CD4-positive, alpha-beta T cell treated with Interleukin-15 for 1 hour (primary cell): ENCODE measurements at regions not wholly inside any gene's neighbourhood (a gene's known extent, or its start where the extent isn't known, plus 50 kb on each side); places are given as distances from the start of the nearest gene placed in this dataset.

ENCODE experiments used
- DNase-seq: peaks from one replicate; pipeline ENCODE4 v3.0.0-alpha.2; 2020

- DNase-seq: no peak
These were observed 377.8 kb upstream of the SUCLG2 start for GRCh38 chr3:68032209-68032608.

GRCh38 chr3:68025189-68025588 lies 370.8 kb upstream of the SUCLG2 start:
- no peak for DNase-seq

GRCh38 chr3:68019876-68020275 lies 365.5 kb upstream of the SUCLG2 start:
- DNase-seq: no peak

GRCh38 chr3:68018275-68018674 lies 363.9 kb upstream of the SUCLG2 start:
- DNase-seq: no peak

- no peak for DNase-seq
These were observed 362.7 kb upstream of the SUCLG2 start for GRCh38 chr3:68017069-68017468.

- DNase-seq: no peak
These were observed 355.5 kb upstream of the SUCLG2 start for GRCh38 chr3:68009900-68010299.

GRCh38 chr3:68007621-68008226 lies 353.3 kb upstream of the SUCLG2 start:
- DNase-seq: no peak

GRCh38 chr3:68006646-68007045 lies 352.2 kb upstream of the SUCLG2 start:
- DNase-seq: no peak

- no peak for DNase-seq
These were observed 349.7 kb upstream of the SUCLG2 start for GRCh38 chr3:68004091-68004490.

- no peak for DNase-seq
These were observed 343.9 kb upstream of the SUCLG2 start for GRCh38 chr3:67998281-67998680.

GRCh38 chr3:67995206-67995605 lies 340.8 kb upstream of the SUCLG2 start:
- no peak for DNase-seq

GRCh38 chr3:67986706-67987105 lies 332.3 kb upstream of the SUCLG2 start:
- no peak for DNase-seq

- no peak for DNase-seq
These were observed 328.8 kb upstream of the SUCLG2 start for GRCh38 chr3:67983166-67983565.

GRCh38 chr3:67981077-67981476 lies 326.7 kb upstream of the SUCLG2 start:
- no peak for DNase-seq

- DNase-seq: no peak
These were observed 324.9 kb upstream of the SUCLG2 start for GRCh38 chr3:67979342-67979741.

- DNase-seq: no peak
These were observed 323.4 kb upstream of the SUCLG2 start for GRCh38 chr3:67977762-67978161.

GRCh38 chr3:67976663-67977062 lies 322.3 kb upstream of the SUCLG2 start:
- no peak for DNase-seq

GRCh38 chr3:67964596-67964995 lies 310.2 kb upstream of the SUCLG2 start:
- DNase-seq: no peak

- DNase-seq: no peak
These were observed 302.9 kb upstream of the SUCLG2 start for GRCh38 chr3:67957268-67957667.

GRCh38 chr3:67947808-67948508 lies 293.5 kb upstream of the SUCLG2 start:
- peak; percentile 69 for DNase-seq

- no peak for DNase-seq
These were observed 292.0 kb upstream of the SUCLG2 start for GRCh38 chr3:67946436-67946835.

GRCh38 chr3:67943546-67943945 lies 289.1 kb upstream of the SUCLG2 start:
- no peak for DNase-seq

GRCh38 chr3:67941433-67942030 lies 287.1 kb upstream of the SUCLG2 start:
- no peak for DNase-seq

GRCh38 chr3:67940210-67940952 lies 286.0 kb upstream of the SUCLG2 start:
- DNase-seq: no peak
